G401.6 (cell line): ENCODE measurements at regions not wholly inside any gene's neighbourhood (a gene's known extent, or its start where the extent isn't known, plus 50 kb on each side); places are given as distances from the start of the nearest gene placed in this dataset.

Experiments used
- FAIRE-seq: peaks from 2 replicates; lab custom pipeline; 2012; peaks lifted over from hg19 to GRCh38; lab: Jason Lieb, UNC

- FAIRE-seq: no peak
Measured at GRCh38 chrY:15510984-15511650, 986.8 kb downstream of the NLGN4Y start.

GRCh38 chrY:15535131-15535530 lies 1010.8 kb downstream of the NLGN4Y start:
- no peak for FAIRE-seq

- no peak for FAIRE-seq
Measured at GRCh38 chrY:15535784-15536511, 1011.6 kb downstream of the NLGN4Y start.

- FAIRE-seq: no peak
Measured at GRCh38 chrY:15540516-15540915, 1016.2 kb downstream of the NLGN4Y start.

GRCh38 chrY:15546177-15546754 lies 1021.9 kb downstream of the NLGN4Y start:
- FAIRE-seq: no peak

GRCh38 chrY:15552074-15552473 lies 1027.7 kb downstream of the NLGN4Y start:
- FAIRE-seq: no peak

- FAIRE-seq: no peak
Measured at GRCh38 chrY:15554991-15555390, 1030.7 kb downstream of the NLGN4Y start.

GRCh38 chrY:15559169-15559568 lies 1034.8 kb downstream of the NLGN4Y start:
- peak; percentile 28 for FAIRE-seq

- FAIRE-seq: no peak
Measured at GRCh38 chrY:15560840-15561239, 1036.5 kb downstream of the NLGN4Y start.

- no peak for FAIRE-seq
Measured at GRCh38 chrY:15561501-15562289, 1037.4 kb downstream of the NLGN4Y start.

- FAIRE-seq: no peak
Measured at GRCh38 chrY:15577886-15578285, 1053.6 kb downstream of the NLGN4Y start.

GRCh38 chrY:15578761-15579160 lies 1054.4 kb downstream of the NLGN4Y start:
- FAIRE-seq: no peak

GRCh38 chrY:15579245-15579644 lies 1054.9 kb downstream of the NLGN4Y start:
- FAIRE-seq: peak; percentile 90

GRCh38 chrY:15583111-15583510 lies 1058.8 kb downstream of the NLGN4Y start:
- FAIRE-seq: no peak

- no peak for FAIRE-seq
Measured at GRCh38 chrY:15592957-15593356, 1068.6 kb downstream of the NLGN4Y start.

- FAIRE-seq: no peak
Measured at GRCh38 chrY:15593476-15594160, 1069.3 kb downstream of the NLGN4Y start.

- FAIRE-seq: no peak
Measured at GRCh38 chrY:15594179-15594578, 1069.8 kb downstream of the NLGN4Y start.

GRCh38 chrY:15600565-15600964 lies 1076.2 kb downstream of the NLGN4Y start:
- FAIRE-seq: no peak

- no peak for FAIRE-seq
Measured at GRCh38 chrY:15624370-15624769, 1100.0 kb downstream of the NLGN4Y start.

GRCh38 chrY:15624928-15625327 lies 1100.6 kb downstream of the NLGN4Y start:
- peak; percentile 52 for FAIRE-seq

- FAIRE-seq: no peak
Measured at GRCh38 chrY:15648198-15648597, 1123.9 kb downstream of the NLGN4Y start.

- FAIRE-seq: no peak
Measured at GRCh38 chrY:15650056-15650455, 1125.7 kb downstream of the NLGN4Y start.
